Testis (tissue), 2 donors: ENCODE measurements at regions not wholly inside any gene's neighbourhood (a gene's known extent, or its start where the extent isn't known, plus 50 kb on each side); places are given as distances from the start of the nearest gene placed in this dataset.

Experiments used
- DNase-seq: peaks from one replicate; pipeline ENCODE4 v3.0.0-alpha.2; 2019
- H3K27ac ChIP-seq, 2 donors: fragments of 200-600 bp; sonication (generic); one replicate each; pipeline ENCODE4 v1.5.1; 2019
- H3K27me3 ChIP-seq: fragments of 200-600 bp; sonication (generic); one replicate; pipeline ENCODE4 v1.5.1; 2019
- H3K36me3 ChIP-seq: fragments of 200-600 bp; sonication (generic); one replicate; pipeline ENCODE4 v1.5.1; 2017; ENCODE audit warnings: low read depth; ENCODE audit errors: missing control alignments
- H3K4me1 ChIP-seq: fragments of 200-600 bp; sonication (generic); one replicate; pipeline ENCODE4 v1.5.1; 2019
- H3K4me3 ChIP-seq, 2 donors: fragments of 200-600 bp; sonication (generic); one replicate each; pipeline ENCODE4 v1.5.1; 2017 to 2019
- H3K9me3 ChIP-seq: fragments of 200-600 bp; sonication (generic); one replicate; pipeline ENCODE4 v1.5.1; 2017
- CTCF ChIP-seq, 3 experiments: fragments of 450-650 bp in 2 of 3; fragments of 200-600 bp in 1 of 3; sonication (generic) in 1 of 3; IDR thresholded peaks; one replicate each; pipeline ENCODE4 v1.5.1; 2016 to 2019; ENCODE audit warnings: antibody characterized with exemption in 3 of 3, mild to moderate bottlenecking in 2 of 3, moderate library complexity in 1 of 3
- POLR2A ChIP-seq: fragments of 450-650 bp; IDR thresholded peaks from one replicate; pipeline ENCODE4 v1.6.1; 2017; ENCODE audit warnings: antibody characterized with exemption, mild to moderate bottlenecking, moderate library complexity
- WGBS, 2 donors: methylation state at CpG; one replicate each; pipeline ENCODE4 v1.1.5; 2018; 5-methylcytosine and 5-hydroxymethylcytosine counted together
- intact Hi-C: fragments of 100-400 bp; cut with DNase I; formaldehyde crosslinking; loops from one replicate; pipeline ENCODE4 v1.15.1; 2023; ENCODE audit warnings: low total_unique reads

DNA sequence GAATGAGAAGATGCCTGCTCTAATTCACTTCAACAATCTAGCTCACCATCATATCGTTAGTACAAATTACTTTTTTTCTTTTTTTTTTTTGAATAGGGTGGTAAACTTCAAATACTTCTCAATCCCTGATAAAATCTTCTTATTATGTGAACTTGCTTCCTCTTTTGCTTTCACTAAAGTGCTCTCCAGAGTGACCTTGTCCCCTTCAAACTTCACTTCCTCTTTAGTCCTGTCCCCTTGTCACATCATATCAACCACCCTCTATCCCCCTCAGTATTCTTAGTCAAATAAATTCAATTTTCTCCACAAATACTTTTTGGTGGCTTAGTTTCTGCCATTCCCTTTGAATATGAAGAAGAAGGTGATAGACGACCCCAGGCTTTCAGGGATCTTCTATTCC lies 124.9 kb upstream of the PLXNA2 start:
- Histone ChIP-seq H3K4me1 (no peaks in the 10 kb centered on the region), H3K36me3 (no peaks in the 10 kb centered on the region), H3K9me3 (no peaks in the 10 kb centered on the region), H3K27ac (no peak overlapping the region), H3K27me3 (no peaks in the 10 kb centered on the region), H3K4me3 (no peak overlapping the region)
- TF ChIP-seq CTCF (IDR thresholded peaks at IDR 0.05) (no peak), POLR2A (no peak)
- DNase-seq, result no peak
- intact Hi-C loops, result no loop called here
- 62 to 63% methylated on average over 2 of the region's 2 CpGs for WGBS, 2 donors

DNA sequence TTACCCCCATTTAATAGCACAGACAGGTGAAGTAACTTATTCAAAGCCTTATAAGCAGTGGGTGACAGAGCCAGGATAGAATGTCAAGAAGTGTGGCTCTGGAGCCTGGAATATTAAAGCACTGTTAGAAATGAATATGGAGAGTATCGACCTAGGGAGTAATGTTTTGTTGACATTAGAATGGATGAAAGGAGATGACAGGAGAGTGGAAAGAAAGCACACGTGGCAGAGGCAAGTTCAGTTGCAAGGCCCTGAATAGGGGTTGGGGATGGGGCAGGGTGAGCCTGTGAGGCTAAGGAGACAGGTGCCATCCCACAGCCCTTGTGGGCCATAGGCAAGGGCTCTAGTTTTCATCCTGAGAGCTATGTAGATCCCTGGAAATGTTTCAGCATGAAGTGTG lies 125.5 kb upstream of the PLXNA2 start:
- H3K27me3 ChIP-seq, result no peaks in the 10 kb centered on the region
- WGBS, 2 donors, result 58 to 60% methylated on average over 2 of the region's 2 CpGs

DNA sequence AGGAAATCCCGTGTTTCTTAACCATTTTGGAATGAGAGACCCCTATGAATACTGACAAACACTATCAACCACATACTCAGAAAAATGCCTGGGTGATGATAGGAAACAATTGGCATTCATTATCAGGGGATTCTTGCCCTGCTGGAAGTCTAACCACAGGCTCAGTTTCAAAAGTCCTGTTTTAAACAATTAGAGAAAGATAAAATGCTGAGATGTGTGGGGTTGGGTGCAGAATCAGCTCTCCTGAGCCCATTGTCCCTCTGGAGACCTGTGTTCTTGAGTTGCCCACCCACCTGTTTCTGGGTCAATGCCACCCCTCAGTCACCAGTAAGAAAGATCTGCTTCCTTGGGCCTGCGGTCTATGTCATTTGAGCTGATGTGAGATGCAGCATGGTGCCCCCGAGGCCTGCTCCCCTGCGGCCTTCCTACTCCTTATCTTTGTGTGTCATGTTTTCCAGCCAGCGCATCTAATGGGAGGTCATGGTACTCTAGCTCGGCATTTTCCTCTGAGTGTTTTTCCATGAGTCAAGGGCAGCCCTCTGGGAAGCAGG lies 130.3 kb upstream of the PLXNA2 start:
- H3K9me3 ChIP-seq, result no peaks in the 10 kb centered on the region
- no peak overlapping the region for H3K27ac ChIP-seq
- intact Hi-C loops, result no loop called here
- H3K36me3 ChIP-seq, result no peaks in the 10 kb centered on the region
- DNase-seq, result no peak
- H3K4me1 ChIP-seq, result no peaks in the 10 kb centered on the region
- no peaks in the 10 kb centered on the region for H3K27me3 ChIP-seq
- TF ChIP-seq CTCF (IDR thresholded peaks at IDR 0.05), result no peak
- TF ChIP-seq POLR2A, result no peak
- H3K4me3 ChIP-seq, result no peak overlapping the region
- WGBS, 2 donors, result 67 to 92% methylated on average over 6 of the region's 6 CpGs

More for the DNA sequence above, 125.5 kb upstream of the PLXNA2 start:
- Histone ChIP-seq H3K36me3 (no peaks in the 10 kb centered on the region), H3K27ac (no peak overlapping the region), H3K9me3 (no peaks in the 10 kb centered on the region), H3K4me3 (no peak overlapping the region), H3K4me1 (no peaks in the 10 kb centered on the region)
- no peak for DNase-seq
- TF ChIP-seq POLR2A, result no peak
- TF ChIP-seq CTCF (IDR thresholded peaks at IDR 0.05), result no peak
- intact Hi-C loops, result no loop called here

DNA sequence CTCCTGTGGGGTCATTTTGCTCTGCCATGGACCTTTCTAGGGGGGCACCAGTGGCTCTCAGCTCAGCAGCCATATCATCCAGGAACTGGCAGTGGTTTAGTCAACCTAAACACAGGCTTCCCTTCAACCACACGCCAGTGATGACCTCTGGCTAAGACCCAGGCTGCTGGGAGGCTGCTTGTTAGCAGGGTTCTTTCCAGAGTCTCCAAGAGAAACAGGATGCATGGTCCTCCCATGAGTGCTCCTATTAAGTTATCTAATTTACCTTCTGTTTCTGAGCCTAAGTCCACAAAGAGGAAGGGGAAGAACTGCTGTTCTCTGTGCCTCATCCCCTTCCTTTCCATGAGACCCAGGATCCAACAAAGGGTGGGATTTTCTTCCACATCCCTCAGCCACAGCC lies 137.3 kb upstream of the PLXNA2 start:
- TF ChIP-seq CTCF (IDR thresholded peaks at IDR 0.05), result no peak
- TF ChIP-seq POLR2A, result no peak
- Histone ChIP-seq H3K27me3 (no peaks in the 10 kb centered on the region), H3K4me1 (no peaks in the 10 kb centered on the region), H3K27ac (no peak overlapping the region), H3K9me3 (no peaks in the 10 kb centered on the region), H3K4me3 (no peak overlapping the region), H3K36me3 (no peaks in the 10 kb centered on the region)
- WGBS, 2 donors, result 69 to 71% methylated on average over 1 of the region's 1 CpG
- intact Hi-C loops, result no loop called here
- no peak for DNase-seq
